Transverse colon (tissue), 4 donors: ENCODE measurements at regions not wholly inside any gene's neighbourhood (a gene's known extent, or its start where the extent isn't known, plus 50 kb on each side); places are given as distances from the start of the nearest gene placed in this dataset.

Experiments used
- DNase-seq: peaks from one replicate; pipeline ENCODE4 v3.0.0-alpha.2; 2019
- H3K27ac ChIP-seq, 4 donors: fragments of 200-600 bp; sonication (generic); 2 replicates each; pipeline ENCODE4 v1.5.1; 2016 to 2018; ENCODE audit warnings: inconsistent platforms in 4 of 4
- H3K27me3 ChIP-seq: fragments of 200-600 bp; sonication (generic); 2 replicates; pipeline ENCODE4 v1.5.1; 2017; ENCODE audit warnings: inconsistent platforms
- H3K36me3 ChIP-seq, 4 donors: fragments of 200-600 bp; sonication (generic); 2 replicates each; pipeline ENCODE4 v1.5.1; 2017 to 2019; ENCODE audit warnings: inconsistent platforms in 4 of 4
- H3K4me1 ChIP-seq, 4 donors: fragments of 200-600 bp; sonication (generic); 2 replicates each; pipeline ENCODE4 v1.5.1; 2017 to 2020; ENCODE audit warnings: inconsistent platforms in 4 of 4
- H3K4me3 ChIP-seq, 4 donors: fragments of 200-600 bp; sonication (generic); 1 replicate in 1 of 4; 2 replicates in 3 of 4; pipeline versions ENCODE4 v1.5.1 to v1.6.1; 2017 to 2019; ENCODE audit warnings: inconsistent platforms in 4 of 4
- H3K9me3 ChIP-seq, 2 donors: fragments of 200-600 bp; sonication (generic); 2 replicates each; pipeline ENCODE4 v1.5.1; 2017 to 2019; ENCODE audit warnings: inconsistent platforms in 2 of 2
- EP300 ChIP-seq: sonication (generic); formaldehyde crosslinking; IDR thresholded peaks from one replicate; pipeline ENCODE4 v1.6.1; 2017; ENCODE audit warnings: antibody characterized with exemption, low read depth
- POLR2A ChIP-seq: fragments of 450-650 bp; IDR thresholded peaks from one replicate; pipeline ENCODE4 v1.6.1; 2016; ENCODE audit warnings: antibody characterized with exemption, mild to moderate bottlenecking, moderate library complexity
- POLR2AphosphoS5 ChIP-seq, 3 donors: sonication (generic); formaldehyde crosslinking; IDR thresholded peaks; one replicate each; pipeline ENCODE4 v1.6.1; 2016; ENCODE audit warnings: antibody characterized with exemption in 3 of 3
- WGBS, 2 donors: methylation state at CpG; one replicate each; pipeline ENCODE4 v1.1.5; 2018; ENCODE audit warnings: low coverage in 1 of 2; 5-methylcytosine and 5-hydroxymethylcytosine counted together
- in situ Hi-C, 4 donors: fragments of 200-750 bp; cut with MboI; loops; one replicate each; pipeline versions ENCODE4 v1.15.0 to v1.15.1; 2017; ENCODE audit warnings: low sequenced_read_pairs in 3 of 4, low pct_ligation_motif_present in 1 of 4, low pct_unique_long_range_greater_than_20kb in 1 of 4
- intact Hi-C: fragments of 100-400 bp; cut with DNase I; formaldehyde crosslinking; loops from one replicate; pipeline ENCODE4 v1.15.1; 2023; ENCODE audit warnings: low total_unique reads
- TF ChIP-seq, protein P1 (sequence below), 5 experiments: fragments of 200-600 bp in 3 of 5; fragments of 450-650 bp in 2 of 5; sonication (generic) in 3 of 5; IDR thresholded peaks; 1 replicate in 2 of 5; 2 replicates in 3 of 5; pipeline ENCODE4 v1.5.1; 2016 to 2017; ENCODE audit warnings: antibody characterized with exemption in 5 of 5, inconsistent platforms in 3 of 5, mild to moderate bottlenecking in 2 of 5, moderate library complexity in 1 of 5

DNA sequence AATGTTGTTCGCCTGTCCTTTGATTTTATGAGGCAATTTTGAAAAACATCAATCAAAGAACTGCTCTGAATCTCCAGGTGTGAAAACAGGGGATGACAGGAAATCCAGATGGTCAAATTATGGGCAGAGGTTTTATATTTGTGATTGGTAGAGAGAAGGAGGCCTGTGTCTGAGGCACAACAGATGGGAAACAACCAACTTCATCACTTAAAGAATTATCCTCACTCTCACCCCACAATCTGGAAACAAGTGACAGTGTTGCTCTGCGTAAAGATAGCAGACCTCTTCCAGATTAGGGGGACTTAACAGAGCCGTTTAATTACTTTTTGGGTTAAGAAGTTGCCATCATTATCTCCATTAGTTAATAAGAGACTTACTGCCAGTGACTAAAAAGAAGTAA lies 64.1 kb upstream of the EGLN3 start:
- no peak for DNase-seq
- intact Hi-C loops = no loop called here
- no peak overlapping the region for H3K27ac ChIP-seq
- no peaks in the 10 kb centered on the region for H3K27me3 ChIP-seq
- H3K36me3 ChIP-seq = no peaks in the 10 kb centered on the region
- no peaks in the 10 kb centered on the region for H3K4me1 ChIP-seq
- in situ Hi-C loops = no loop called here
- WGBS, 2 donors = 80 to 86% methylated on average over 2 to 3 of the region's 3 CpGs
- no peak overlapping the region for H3K4me3 ChIP-seq
- TF ChIP-seq, protein P1, sequence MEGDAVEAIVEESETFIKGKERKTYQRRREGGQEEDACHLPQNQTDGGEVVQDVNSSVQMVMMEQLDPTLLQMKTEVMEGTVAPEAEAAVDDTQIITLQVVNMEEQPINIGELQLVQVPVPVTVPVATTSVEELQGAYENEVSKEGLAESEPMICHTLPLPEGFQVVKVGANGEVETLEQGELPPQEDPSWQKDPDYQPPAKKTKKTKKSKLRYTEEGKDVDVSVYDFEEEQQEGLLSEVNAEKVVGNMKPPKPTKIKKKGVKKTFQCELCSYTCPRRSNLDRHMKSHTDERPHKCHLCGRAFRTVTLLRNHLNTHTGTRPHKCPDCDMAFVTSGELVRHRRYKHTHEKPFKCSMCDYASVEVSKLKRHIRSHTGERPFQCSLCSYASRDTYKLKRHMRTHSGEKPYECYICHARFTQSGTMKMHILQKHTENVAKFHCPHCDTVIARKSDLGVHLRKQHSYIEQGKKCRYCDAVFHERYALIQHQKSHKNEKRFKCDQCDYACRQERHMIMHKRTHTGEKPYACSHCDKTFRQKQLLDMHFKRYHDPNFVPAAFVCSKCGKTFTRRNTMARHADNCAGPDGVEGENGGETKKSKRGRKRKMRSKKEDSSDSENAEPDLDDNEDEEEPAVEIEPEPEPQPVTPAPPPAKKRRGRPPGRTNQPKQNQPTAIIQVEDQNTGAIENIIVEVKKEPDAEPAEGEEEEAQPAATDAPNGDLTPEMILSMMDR (IDR thresholded peaks at IDR 0.05) = no peak
- no peak for TF ChIP-seq EP300
- no peak for TF ChIP-seq POLR2A
- TF ChIP-seq POLR2AphosphoS5 (IDR thresholded peaks at IDR 0.05) = no peak
- no peaks in the 10 kb centered on the region for H3K9me3 ChIP-seq

DNA sequence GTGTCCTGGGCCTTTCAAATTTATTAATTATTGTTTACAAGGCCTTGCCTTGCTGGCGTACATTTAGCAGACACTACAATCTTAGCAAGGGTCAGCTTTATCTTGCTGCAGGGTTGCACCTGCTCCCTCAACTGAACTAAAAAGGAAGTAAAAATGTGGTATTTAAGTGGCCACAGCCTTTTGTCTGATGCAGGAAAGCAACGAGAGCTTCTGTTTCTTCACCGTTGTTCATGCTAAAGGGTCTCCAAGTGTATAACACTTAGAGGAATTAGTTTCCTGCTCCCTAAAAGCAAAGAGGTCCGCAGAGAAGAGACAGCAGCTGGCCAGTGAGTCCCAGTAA lies 62.8 kb upstream of the EGLN3 start:
- H3K9me3 ChIP-seq = no peaks in the 10 kb centered on the region
- 69 to 72% methylated on average over 3 to 4 of the region's 4 CpGs for WGBS, 2 donors

DNA sequence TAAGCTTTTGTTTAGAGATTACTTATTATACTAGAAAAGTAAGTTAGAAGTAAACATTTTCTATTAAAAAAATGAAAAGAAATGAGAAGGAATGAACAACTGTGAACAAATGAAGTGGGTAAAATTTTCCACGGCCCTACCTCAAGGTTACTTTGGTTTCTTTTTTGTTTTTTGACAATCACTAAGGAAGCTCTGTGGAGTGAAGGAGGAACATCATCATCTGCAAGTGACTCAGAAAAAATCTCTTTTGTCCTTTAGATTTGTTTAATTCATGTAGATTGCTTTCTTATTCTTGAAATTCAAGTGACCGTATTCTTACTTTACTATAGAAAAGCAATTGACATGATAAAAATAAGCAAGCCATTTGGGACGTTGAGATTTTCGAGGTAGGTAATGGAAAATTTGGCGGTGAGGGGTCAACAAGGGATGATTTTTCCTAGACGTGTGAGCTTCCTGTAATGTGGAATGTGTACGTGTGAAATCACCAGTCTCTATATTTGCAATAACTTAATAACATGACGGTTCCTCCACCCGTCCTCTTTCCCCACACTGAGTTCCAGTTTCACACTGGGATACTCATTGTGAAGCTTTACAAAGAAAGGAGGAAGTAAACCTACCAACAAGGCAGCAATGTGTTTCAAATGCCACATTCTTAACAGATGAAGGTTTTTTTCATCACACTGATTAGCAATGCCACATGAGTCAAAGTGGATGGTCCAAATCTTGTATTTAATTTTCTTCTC lies 62.3 kb upstream of the EGLN3 start:
- H3K4me1 ChIP-seq = no peaks in the 10 kb centered on the region
- H3K9me3 ChIP-seq = no peaks in the 10 kb centered on the region
- WGBS, 2 donors = 62 to 79% methylated on average over 9 of the region's 9 CpGs
- H3K27ac ChIP-seq = no peak overlapping the region
- TF ChIP-seq POLR2A (no peak), POLR2AphosphoS5 (IDR thresholded peaks at IDR 0.05) (no peak), EP300 (no peak)
- TF ChIP-seq, protein P1 (IDR thresholded peaks at IDR 0.05) = no peak
- no peaks in the 10 kb centered on the region for H3K36me3 ChIP-seq
- H3K4me3 ChIP-seq = no peak overlapping the region
- in situ Hi-C loops (no loop called here), intact Hi-C loops (no loop called here)
- H3K27me3 ChIP-seq = no peaks in the 10 kb centered on the region
- DNase-seq = no peak

More for the DNA sequence above, 62.8 kb upstream of the EGLN3 start:
- TF ChIP-seq POLR2A = no peak
- no peak for TF ChIP-seq EP300
- TF ChIP-seq POLR2AphosphoS5 (IDR thresholded peaks at IDR 0.05) = no peak
- TF ChIP-seq, protein P1 (IDR thresholded peaks at IDR 0.05) = no peak
- H3K36me3 ChIP-seq = no peaks in the 10 kb centered on the region
- no peaks in the 10 kb centered on the region for H3K27me3 ChIP-seq
- intact Hi-C loops = no loop called here
- H3K4me3 ChIP-seq = no peak overlapping the region
- no peak for DNase-seq
- no peaks in the 10 kb centered on the region for H3K4me1 ChIP-seq
- H3K27ac ChIP-seq = no peak overlapping the region
- in situ Hi-C loops = no loop called here

DNA sequence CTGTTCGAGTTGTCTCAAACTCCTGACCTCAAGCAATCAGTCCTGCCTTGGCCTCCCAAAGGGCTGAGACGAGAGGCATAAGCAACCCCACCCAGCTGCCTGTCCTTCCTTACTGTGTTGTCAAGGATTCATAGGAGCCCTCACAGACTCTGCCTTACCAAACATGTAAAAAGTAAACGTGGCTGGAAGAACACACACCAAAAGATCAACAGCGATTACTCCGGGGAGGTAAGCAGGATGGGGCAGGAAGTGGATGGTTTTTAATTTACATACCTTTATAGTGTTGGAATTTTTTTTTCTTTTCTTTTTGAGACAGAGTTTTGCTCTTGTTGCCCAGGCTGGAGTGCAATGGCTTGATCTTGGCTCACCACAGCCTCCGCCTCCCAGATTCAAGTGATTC lies 61.5 kb upstream of the EGLN3 start:
- in situ Hi-C loops = no loop called here
- no peak for DNase-seq
- no peaks in the 10 kb centered on the region for H3K9me3 ChIP-seq
- no peak overlapping the region for H3K4me3 ChIP-seq
- TF ChIP-seq, protein P1 (IDR thresholded peaks at IDR 0.05) = no peak
- TF ChIP-seq EP300 = no peak
- no peak for TF ChIP-seq POLR2AphosphoS5 (IDR thresholded peaks at IDR 0.05)
- no peak for TF ChIP-seq POLR2A
- 76 to 84% methylated on average over 6 of the region's 6 CpGs for WGBS, 2 donors
- no peak overlapping the region for H3K27ac ChIP-seq
- no peaks in the 10 kb centered on the region for H3K4me1 ChIP-seq
- no peaks in the 10 kb centered on the region for H3K36me3 ChIP-seq
- H3K27me3 ChIP-seq = no peaks in the 10 kb centered on the region
- intact Hi-C loops = no loop called here
